ENCODE measurements at regions not wholly inside any gene's neighbourhood (a gene's known extent, or its start where the extent isn't known, plus 50 kb on each side); places are given as distances from the start of the nearest gene placed in this dataset.

GRCh38 chr12:132407451-132407961, 78.1 kb upstream of the GALNT9 start:
- DNase-seq (ENCODE audit: low spot score), result no peak

- no peak for DNase-seq (ENCODE audit: low spot score)
These were observed 77.4 kb upstream of the GALNT9 start for GRCh38 chr12:132406493-132407450.

- no peak for DNase-seq (ENCODE audit: low spot score)
These were observed 76.4 kb upstream of the GALNT9 start for GRCh38 chr12:132405742-132406251.

GRCh38 chr12:132404951-132405741, 75.8 kb upstream of the GALNT9 start:
- no peak for DNase-seq (ENCODE audit: low spot score)

- DNase-seq (ENCODE audit: low spot score), result no peak
These were observed 75.1 kb upstream of the GALNT9 start for GRCh38 chr12:132404435-132404855.

- no peak for DNase-seq (ENCODE audit: low spot score)
These were observed 74.4 kb upstream of the GALNT9 start for GRCh38 chr12:132403636-132404434.

GRCh38 chr12:132402831-132403416, 73.5 kb upstream of the GALNT9 start:
- DNase-seq (ENCODE audit: low spot score), result no peak

GRCh38 chr12:132401982-132402381, 72.6 kb upstream of the GALNT9 start:
- no peak for DNase-seq (ENCODE audit: low spot score)

GRCh38 chr12:132400011-132400641, 70.7 kb upstream of the GALNT9 start:
- DNase-seq (ENCODE audit: low spot score), result no peak

GRCh38 chr12:132399092-132400010, 70.0 kb upstream of the GALNT9 start:
- DNase-seq (ENCODE audit: low spot score), result no peak

- DNase-seq (ENCODE audit: low spot score), result no peak
These were observed 69.1 kb upstream of the GALNT9 start for GRCh38 chr12:132398386-132398991.

GRCh38 chr12:132397934-132398385, 68.6 kb upstream of the GALNT9 start:
- no peak for DNase-seq (ENCODE audit: low spot score)

- DNase-seq (ENCODE audit: low spot score), result no peak
These were observed 68.0 kb upstream of the GALNT9 start for GRCh38 chr12:132397152-132397933.

GRCh38 chr12:132396657-132397056, 67.3 kb upstream of the GALNT9 start:
- DNase-seq (ENCODE audit: low spot score), result no peak

GRCh38 chr12:132395908-132396305, 66.5 kb upstream of the GALNT9 start:
- no peak for DNase-seq (ENCODE audit: low spot score)

- no peak for DNase-seq (ENCODE audit: low spot score)
These were observed 66.0 kb upstream of the GALNT9 start for GRCh38 chr12:132395192-132395907.

Measured in left forelimb (tissue), 1 donor.